ENCODE measurements at regions not wholly inside any gene's neighbourhood (a gene's known extent, or its start where the extent isn't known, plus 50 kb on each side); places are given as distances from the start of the nearest gene placed in this dataset.

DNA sequence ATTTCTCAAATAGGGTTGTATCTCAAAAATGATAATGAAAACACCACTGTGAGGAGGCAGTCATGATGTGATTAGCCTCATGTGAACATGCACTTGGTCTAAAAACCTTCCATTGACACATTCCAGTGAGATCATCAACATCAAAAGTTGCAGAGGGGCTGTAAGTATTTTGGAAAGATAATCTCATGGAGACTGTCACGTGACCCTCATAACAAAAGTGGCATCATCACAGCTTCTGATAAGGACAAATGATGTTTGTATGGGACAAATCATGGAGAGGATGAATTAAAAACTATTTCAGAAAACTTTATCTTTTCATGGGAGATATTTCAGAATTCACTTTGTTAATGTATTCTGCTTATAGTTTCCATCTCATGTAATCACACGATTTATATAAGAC lies 203.1 kb upstream of the NDN start:
- TF ChIP-seq, protein P1, sequence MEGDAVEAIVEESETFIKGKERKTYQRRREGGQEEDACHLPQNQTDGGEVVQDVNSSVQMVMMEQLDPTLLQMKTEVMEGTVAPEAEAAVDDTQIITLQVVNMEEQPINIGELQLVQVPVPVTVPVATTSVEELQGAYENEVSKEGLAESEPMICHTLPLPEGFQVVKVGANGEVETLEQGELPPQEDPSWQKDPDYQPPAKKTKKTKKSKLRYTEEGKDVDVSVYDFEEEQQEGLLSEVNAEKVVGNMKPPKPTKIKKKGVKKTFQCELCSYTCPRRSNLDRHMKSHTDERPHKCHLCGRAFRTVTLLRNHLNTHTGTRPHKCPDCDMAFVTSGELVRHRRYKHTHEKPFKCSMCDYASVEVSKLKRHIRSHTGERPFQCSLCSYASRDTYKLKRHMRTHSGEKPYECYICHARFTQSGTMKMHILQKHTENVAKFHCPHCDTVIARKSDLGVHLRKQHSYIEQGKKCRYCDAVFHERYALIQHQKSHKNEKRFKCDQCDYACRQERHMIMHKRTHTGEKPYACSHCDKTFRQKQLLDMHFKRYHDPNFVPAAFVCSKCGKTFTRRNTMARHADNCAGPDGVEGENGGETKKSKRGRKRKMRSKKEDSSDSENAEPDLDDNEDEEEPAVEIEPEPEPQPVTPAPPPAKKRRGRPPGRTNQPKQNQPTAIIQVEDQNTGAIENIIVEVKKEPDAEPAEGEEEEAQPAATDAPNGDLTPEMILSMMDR (tag by site-specific recombination; IDR thresholded peaks at IDR 0.05): no peak
- TF ChIP-seq ZNF146 (tag by site-specific recombination; IDR thresholded peaks at IDR 0.05) (no peak), ZNF623 (tag by site-specific recombination; IDR thresholded peaks at IDR 0.05) (no peak), ZNF37A (tag by site-specific recombination; IDR thresholded peaks at IDR 0.05) (no peak), ZBTB20 (tag by site-specific recombination; IDR thresholded peaks at IDR 0.05) (no peak)
- TF ChIP-seq, protein P2, sequence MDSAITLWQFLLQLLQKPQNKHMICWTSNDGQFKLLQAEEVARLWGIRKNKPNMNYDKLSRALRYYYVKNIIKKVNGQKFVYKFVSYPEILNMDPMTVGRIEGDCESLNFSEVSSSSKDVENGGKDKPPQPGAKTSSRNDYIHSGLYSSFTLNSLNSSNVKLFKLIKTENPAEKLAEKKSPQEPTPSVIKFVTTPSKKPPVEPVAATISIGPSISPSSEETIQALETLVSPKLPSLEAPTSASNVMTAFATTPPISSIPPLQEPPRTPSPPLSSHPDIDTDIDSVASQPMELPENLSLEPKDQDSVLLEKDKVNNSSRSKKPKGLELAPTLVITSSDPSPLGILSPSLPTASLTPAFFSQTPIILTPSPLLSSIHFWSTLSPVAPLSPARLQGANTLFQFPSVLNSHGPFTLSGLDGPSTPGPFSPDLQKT (IDR thresholded peaks at IDR 0.05; ENCODE audit: borderline replicate concordance, low read depth, low read length): no peak
- TF ChIP-seq, protein P3, sequence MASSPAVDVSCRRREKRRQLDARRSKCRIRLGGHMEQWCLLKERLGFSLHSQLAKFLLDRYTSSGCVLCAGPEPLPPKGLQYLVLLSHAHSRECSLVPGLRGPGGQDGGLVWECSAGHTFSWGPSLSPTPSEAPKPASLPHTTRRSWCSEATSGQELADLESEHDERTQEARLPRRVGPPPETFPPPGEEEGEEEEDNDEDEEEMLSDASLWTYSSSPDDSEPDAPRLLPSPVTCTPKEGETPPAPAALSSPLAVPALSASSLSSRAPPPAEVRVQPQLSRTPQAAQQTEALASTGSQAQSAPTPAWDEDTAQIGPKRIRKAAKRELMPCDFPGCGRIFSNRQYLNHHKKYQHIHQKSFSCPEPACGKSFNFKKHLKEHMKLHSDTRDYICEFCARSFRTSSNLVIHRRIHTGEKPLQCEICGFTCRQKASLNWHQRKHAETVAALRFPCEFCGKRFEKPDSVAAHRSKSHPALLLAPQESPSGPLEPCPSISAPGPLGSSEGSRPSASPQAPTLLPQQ (tag by site-specific recombination; IDR thresholded peaks at IDR 0.05): no peak
- TF ChIP-seq, protein P4, sequence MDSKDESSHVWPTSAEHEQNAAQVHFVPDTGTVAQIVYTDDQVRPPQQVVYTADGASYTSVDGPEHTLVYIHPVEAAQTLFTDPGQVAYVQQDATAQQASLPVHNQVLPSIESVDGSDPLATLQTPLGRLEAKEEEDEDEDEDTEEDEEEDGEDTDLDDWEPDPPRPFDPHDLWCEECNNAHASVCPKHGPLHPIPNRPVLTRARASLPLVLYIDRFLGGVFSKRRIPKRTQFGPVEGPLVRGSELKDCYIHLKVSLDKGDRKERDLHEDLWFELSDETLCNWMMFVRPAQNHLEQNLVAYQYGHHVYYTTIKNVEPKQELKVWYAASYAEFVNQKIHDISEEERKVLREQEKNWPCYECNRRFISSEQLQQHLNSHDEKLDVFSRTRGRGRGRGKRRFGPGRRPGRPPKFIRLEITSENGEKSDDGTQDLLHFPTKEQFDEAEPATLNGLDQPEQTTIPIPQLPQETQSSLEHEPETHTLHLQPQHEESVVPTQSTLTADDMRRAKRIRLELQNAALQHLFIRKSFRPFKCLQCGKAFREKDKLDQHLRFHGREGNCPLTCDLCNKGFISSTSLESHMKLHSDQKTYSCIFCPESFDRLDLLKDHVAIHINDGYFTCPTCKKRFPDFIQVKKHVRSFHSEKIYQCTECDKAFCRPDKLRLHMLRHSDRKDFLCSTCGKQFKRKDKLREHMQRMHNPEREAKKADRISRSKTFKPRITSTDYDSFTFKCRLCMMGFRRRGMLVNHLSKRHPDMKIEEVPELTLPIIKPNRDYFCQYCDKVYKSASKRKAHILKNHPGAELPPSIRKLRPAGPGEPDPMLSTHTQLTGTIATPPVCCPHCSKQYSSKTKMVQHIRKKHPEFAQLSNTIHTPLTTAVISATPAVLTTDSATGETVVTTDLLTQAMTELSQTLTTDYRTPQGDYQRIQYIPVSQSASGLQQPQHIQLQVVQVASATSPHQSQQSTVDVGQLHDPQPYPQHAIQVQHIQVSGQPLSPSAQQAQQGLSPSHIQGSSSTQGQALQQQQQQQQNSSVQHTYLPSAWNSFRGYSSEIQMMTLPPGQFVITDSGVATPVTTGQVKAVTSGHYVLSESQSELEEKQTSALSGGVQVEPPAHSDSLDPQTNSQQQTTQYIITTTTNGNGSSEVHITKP (tag by site-specific recombination; IDR thresholded peaks at IDR 0.05): no peak
- TF ChIP-seq, protein P5, sequence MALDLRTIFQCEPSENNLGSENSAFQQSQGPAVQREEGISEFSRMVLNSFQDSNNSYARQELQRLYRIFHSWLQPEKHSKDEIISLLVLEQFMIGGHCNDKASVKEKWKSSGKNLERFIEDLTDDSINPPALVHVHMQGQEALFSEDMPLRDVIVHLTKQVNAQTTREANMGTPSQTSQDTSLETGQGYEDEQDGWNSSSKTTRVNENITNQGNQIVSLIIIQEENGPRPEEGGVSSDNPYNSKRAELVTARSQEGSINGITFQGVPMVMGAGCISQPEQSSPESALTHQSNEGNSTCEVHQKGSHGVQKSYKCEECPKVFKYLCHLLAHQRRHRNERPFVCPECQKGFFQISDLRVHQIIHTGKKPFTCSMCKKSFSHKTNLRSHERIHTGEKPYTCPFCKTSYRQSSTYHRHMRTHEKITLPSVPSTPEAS (tag by site-specific recombination; IDR thresholded peaks at IDR 0.05): no peak

Measured in HEK293 (cell line).